ENCODE measurements at regions not wholly inside any gene's neighbourhood (a gene's known extent, or its start where the extent isn't known, plus 50 kb on each side); places are given as distances from the start of the nearest gene placed in this dataset.

DNA sequence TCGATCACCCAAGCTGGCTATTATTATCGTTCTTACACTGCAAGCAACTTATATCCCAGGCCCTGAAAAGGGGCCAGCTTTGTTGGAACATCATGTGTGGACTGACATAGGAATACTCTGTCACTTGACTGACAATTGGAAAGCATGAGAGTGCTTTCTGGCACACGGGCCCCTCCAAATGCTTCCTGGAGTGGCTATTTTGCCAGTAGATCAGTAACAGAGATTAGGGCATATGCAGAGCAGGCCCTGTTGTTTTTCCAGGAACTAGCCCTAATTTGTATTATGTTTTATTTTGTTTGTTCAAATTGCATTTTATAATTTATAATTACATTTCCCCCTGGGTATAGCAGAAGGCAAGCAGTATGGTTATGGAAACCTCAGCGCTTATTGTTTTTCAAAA, 170.1 kb upstream of the FRMD6 start (continued):
- TF ChIP-seq NBN (conservative IDR thresholded peaks at IDR 0.05) (no peak), ZFAT (CRISPR knock-in tag; conservative IDR thresholded peaks at IDR 0.05) (no peak), FOXA3 (CRISPR knock-in tag; IDR thresholded peaks at IDR 0.05) (no peak), ZNF430 (CRISPR knock-in tag; IDR thresholded peaks at IDR 0.05) (no peak), KDM3A (CRISPR knock-in tag; IDR thresholded peaks at IDR 0.05; ENCODE audit: low read depth) (no peak), RFX5 (IDR thresholded peaks at IDR 0.05; ENCODE audit: low read depth, low read length) (no peak), SMAD1 (CRISPR knock-in tag; IDR thresholded peaks at IDR 0.05; ENCODE audit: borderline replicate concordance, low read depth) (no peak), MIER3 (CRISPR knock-in tag; IDR thresholded peaks at IDR 0.05; ENCODE audit: borderline replicate concordance) (no peak), ZNF652 (CRISPR knock-in tag; IDR thresholded peaks at IDR 0.05; ENCODE audit: borderline replicate concordance, low read depth) (no peak)
- TF ChIP-seq, protein P1, sequence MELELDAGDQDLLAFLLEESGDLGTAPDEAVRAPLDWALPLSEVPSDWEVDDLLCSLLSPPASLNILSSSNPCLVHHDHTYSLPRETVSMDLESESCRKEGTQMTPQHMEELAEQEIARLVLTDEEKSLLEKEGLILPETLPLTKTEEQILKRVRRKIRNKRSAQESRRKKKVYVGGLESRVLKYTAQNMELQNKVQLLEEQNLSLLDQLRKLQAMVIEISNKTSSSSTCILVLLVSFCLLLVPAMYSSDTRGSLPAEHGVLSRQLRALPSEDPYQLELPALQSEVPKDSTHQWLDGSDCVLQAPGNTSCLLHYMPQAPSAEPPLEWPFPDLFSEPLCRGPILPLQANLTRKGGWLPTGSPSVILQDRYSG (CRISPR knock-in tag; IDR thresholded peaks at IDR 0.05) = no peak
- TF ChIP-seq, protein P2, sequence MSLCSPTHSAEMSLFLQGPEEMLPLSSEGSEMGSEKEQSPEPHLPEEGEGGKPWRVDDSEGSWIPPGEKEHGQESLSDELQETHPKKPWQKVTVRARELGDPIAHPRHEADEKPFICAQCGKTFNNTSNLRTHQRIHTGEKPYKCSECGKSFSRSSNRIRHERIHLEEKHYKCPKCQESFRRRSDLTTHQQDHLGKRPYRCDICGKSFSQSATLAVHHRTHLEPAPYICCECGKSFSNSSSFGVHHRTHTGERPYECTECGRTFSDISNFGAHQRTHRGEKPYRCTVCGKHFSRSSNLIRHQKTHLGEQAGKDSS (CRISPR knock-in tag; IDR thresholded peaks at IDR 0.05; ENCODE audit: borderline replicate concordance, low read depth) = no peak
- TF ChIP-seq, protein P3, sequence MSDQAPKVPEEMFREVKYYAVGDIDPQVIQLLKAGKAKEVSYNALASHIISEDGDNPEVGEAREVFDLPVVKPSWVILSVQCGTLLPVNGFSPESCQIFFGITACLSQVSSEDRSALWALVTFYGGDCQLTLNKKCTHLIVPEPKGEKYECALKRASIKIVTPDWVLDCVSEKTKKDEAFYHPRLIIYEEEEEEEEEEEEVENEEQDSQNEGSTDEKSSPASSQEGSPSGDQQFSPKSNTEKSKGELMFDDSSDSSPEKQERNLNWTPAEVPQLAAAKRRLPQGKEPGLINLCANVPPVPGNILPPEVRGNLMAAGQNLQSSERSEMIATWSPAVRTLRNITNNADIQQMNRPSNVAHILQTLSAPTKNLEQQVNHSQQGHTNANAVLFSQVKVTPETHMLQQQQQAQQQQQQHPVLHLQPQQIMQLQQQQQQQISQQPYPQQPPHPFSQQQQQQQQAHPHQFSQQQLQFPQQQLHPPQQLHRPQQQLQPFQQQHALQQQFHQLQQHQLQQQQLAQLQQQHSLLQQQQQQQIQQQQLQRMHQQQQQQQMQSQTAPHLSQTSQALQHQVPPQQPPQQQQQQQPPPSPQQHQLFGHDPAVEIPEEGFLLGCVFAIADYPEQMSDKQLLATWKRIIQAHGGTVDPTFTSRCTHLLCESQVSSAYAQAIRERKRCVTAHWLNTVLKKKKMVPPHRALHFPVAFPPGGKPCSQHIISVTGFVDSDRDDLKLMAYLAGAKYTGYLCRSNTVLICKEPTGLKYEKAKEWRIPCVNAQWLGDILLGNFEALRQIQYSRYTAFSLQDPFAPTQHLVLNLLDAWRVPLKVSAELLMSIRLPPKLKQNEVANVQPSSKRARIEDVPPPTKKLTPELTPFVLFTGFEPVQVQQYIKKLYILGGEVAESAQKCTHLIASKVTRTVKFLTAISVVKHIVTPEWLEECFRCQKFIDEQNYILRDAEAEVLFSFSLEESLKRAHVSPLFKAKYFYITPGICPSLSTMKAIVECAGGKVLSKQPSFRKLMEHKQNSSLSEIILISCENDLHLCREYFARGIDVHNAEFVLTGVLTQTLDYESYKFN (CRISPR knock-in tag; conservative IDR thresholded peaks at IDR 0.05) = no peak

All from HepG2 (cell line).